Vagina (tissue), 2 donors: ENCODE measurements at regions not wholly inside any gene's neighbourhood (a gene's known extent, or its start where the extent isn't known, plus 50 kb on each side); places are given as distances from the start of the nearest gene placed in this dataset.

Experiments
- CTCF ChIP-seq, 3 experiments: fragments of 450-650 bp in 2 of 3; fragments of 200-600 bp in 1 of 3; sonication (generic) in 1 of 3; IDR thresholded peaks; one replicate each; pipeline ENCODE4 v1.5.1; 2017 to 2019; ENCODE audit warnings: antibody characterized with exemption in 3 of 3, mild to moderate bottlenecking in 2 of 3, moderate library complexity in 2 of 3
- POLR2A ChIP-seq, 2 donors: fragments of 450-650 bp; IDR thresholded peaks; one replicate each; pipeline ENCODE4 v1.6.1; 2017; ENCODE audit warnings: antibody characterized with exemption in 2 of 2, mild to moderate bottlenecking in 2 of 2, moderate library complexity in 2 of 2
- POLR2AphosphoS5 ChIP-seq, 2 donors: sonication (generic); formaldehyde crosslinking; IDR thresholded peaks; one replicate each; pipeline ENCODE4 v1.9.0; 2017; ENCODE audit warnings: antibody characterized with exemption in 2 of 2, mild to moderate bottlenecking in 2 of 2, low read depth in 1 of 2; ENCODE audit not compliant: insufficient read depth in 1 of 2

- TF ChIP-seq POLR2A (IDR thresholded peaks at IDR 0.05) = no peak
- TF ChIP-seq CTCF (IDR thresholded peaks at IDR 0.05) = no peak
- no peak for TF ChIP-seq POLR2AphosphoS5 (IDR thresholded peaks at IDR 0.05; ENCODE audit: insufficient read depth in 1 of 2, low read depth in 1 of 2)
Measured at GRCh38 chr2:53455094-53455493, 312.5 kb upstream of the CHAC2 start.
